SK-N-SH (cell line): ENCODE measurements at regions not wholly inside any gene's neighbourhood (a gene's known extent, or its start where the extent isn't known, plus 50 kb on each side); places are given as distances from the start of the nearest gene placed in this dataset.

Experiments used
- CTCF ChIA-PET: fragments of 300-600, 350-600 bp; formaldehyde crosslinking; extraction: SDS; loops from one replicate; lab custom pipeline; 2021; lab: Yijun Ruan, JAX
- POLR2A ChIA-PET: fragments of 350-600 bp; sonication (Branson Sonifier 250); formaldehyde crosslinking; extraction: SDS; loops from one replicate; lab custom pipeline; 2020; ENCODE audit warnings: antibody characterized with exemption, inconsistent platforms; lab: Yijun Ruan, JAX
- DNase-seq: peaks from one replicate; pipeline ENCODE4 v3.0.0; 2012
- H2AFZ ChIP-seq: fragments of 200-600 bp; sonication (generic); 2 replicates; pipeline ENCODE4 v1.8.1; 2016; ENCODE audit warnings: antibody characterized with exemption, mild to moderate bottlenecking, low read depth
- H3F3A ChIP-seq: fragments of 200-600 bp; sonication (generic); replicated peaks from 2 replicates; pipeline ENCODE3; 2016; ENCODE audit warnings: antibody characterized with exemption, mild to moderate bottlenecking; ENCODE audit not compliant: insufficient read depth
- H3K27ac ChIP-seq, 2 experiments: fragments of 200-500 bp in 1 of 2; fragments of 200-600 bp in 1 of 2; sonication (Bioruptor generic) in 1 of 2; sonication (generic), shearing (Covaris generic) in 1 of 2; 2 replicates each; pipeline versions ENCODE4 v1.5.1 to v1.6.1; 2014 to 2016; ENCODE audit warnings: low read depth in 2 of 2, inconsistent platforms in 1 of 2, low read length in 1 of 2, mild to moderate bottlenecking in 1 of 2, mixed read lengths in 1 of 2
- H3K27me3 ChIP-seq: fragments of 200-600 bp; sonication (generic), shearing (Covaris generic); 2 replicates; pipeline ENCODE4 v1.6.1; 2016; ENCODE audit warnings: mixed run types; ENCODE audit not compliant: insufficient read depth
- H3K36me3 ChIP-seq, 2 experiments: fragments of 200-500 bp in 1 of 2; fragments of 200-600 bp in 1 of 2; sonication (Bioruptor generic) in 1 of 2; sonication (generic) in 1 of 2; replicated peaks in 1 of 2; 2 replicates each; pipeline versions ENCODE3 to v1.5.1; 2014 to 2016; ENCODE audit warnings: low read length in 1 of 2, mild to moderate bottlenecking in 1 of 2; ENCODE audit not compliant: insufficient read depth in 2 of 2, control insufficient read depth in 1 of 2
- H3K4me1 ChIP-seq, 2 experiments: fragments of 200-500 bp in 1 of 2; fragments of 200-600 bp in 1 of 2; sonication (Bioruptor generic) in 1 of 2; sonication (generic), shearing (Covaris generic) in 1 of 2; 2 replicates each; pipeline versions ENCODE4 v1.5.1 to v1.6.1; 2014 to 2016; ENCODE audit warnings: low read depth in 1 of 2, low read length in 1 of 2, mixed run types in 1 of 2; ENCODE audit not compliant: insufficient read depth in 2 of 2, control insufficient read depth in 1 of 2
- H3K4me2 ChIP-seq: fragments of 200-600 bp; sonication (generic), shearing (Covaris generic); 2 replicates; pipeline ENCODE4 v1.6.1; 2017; ENCODE audit warnings: mixed run types
- H3K4me3 ChIP-seq, 2 experiments: fragments of 200-500 bp in 1 of 2; fragments of 200-600 bp in 1 of 2; sonication (Bioruptor generic) in 1 of 2; sonication (generic), shearing (Covaris generic) in 1 of 2; 2 replicates each; pipeline versions ENCODE4 v1.5.1 to v1.8.1; 2014 to 2016; ENCODE audit warnings: low read depth in 2 of 2, inconsistent platforms in 1 of 2, low read length in 1 of 2, mild to moderate bottlenecking in 1 of 2, mixed read lengths in 1 of 2, moderate library complexity in 1 of 2
- H3K79me2 ChIP-seq: fragments of 200-600 bp; sonication (generic); 2 replicates; pipeline ENCODE4 v1.8.1; 2017; ENCODE audit warnings: mild to moderate bottlenecking; ENCODE audit not compliant: insufficient read depth
- H3K9ac ChIP-seq: fragments of 200-600 bp; sonication (generic); 2 replicates; pipeline ENCODE4 v1.6.1; 2017; ENCODE audit warnings: mixed run types
- H3K9me2 ChIP-seq: fragments of 200-600 bp; sonication (generic); 2 replicates; pipeline ENCODE4 v1.6.1; 2017; ENCODE audit warnings: mixed run types
- H3K9me3 ChIP-seq: fragments of 200-600 bp; sonication (generic); 2 replicates; pipeline ENCODE4 v1.6.1; 2017; ENCODE audit warnings: mixed run types, mild to moderate bottlenecking, moderate library complexity
- H4K20me1 ChIP-seq: fragments of 200-600 bp; sonication (generic); 2 replicates; pipeline ENCODE4 v1.6.1; 2017; ENCODE audit warnings: mild to moderate bottlenecking, mixed run types; ENCODE audit not compliant: insufficient read depth
- EP300 ChIP-seq, 2 experiments: IDR thresholded peaks; 2 replicates each; pipeline versions ENCODE4 v1.4.0 to v1.6.1; 2012; ENCODE audit warnings: borderline replicate concordance in 1 of 2, low read depth in 1 of 2, low read length in 1 of 2
- GABPA ChIP-seq: IDR thresholded peaks from 2 replicates; pipeline ENCODE4 v1.4.0; 2012; ENCODE audit warnings: low read depth, mild to moderate bottlenecking
- MEF2A ChIP-seq: IDR thresholded peaks from 2 replicates; pipeline ENCODE4 v1.4.0; 2012; ENCODE audit warnings: low read depth, borderline replicate concordance
- REST ChIP-seq: IDR thresholded peaks from 2 replicates; pipeline ENCODE4 v1.6.1; 2012; ENCODE audit warnings: mild to moderate bottlenecking, low read depth, low read length, moderate library complexity
- SIN3A ChIP-seq: IDR thresholded peaks from 2 replicates; pipeline ENCODE4 v1.6.1; 2012; ENCODE audit warnings: low read depth, mild to moderate bottlenecking, low read length, moderate library complexity, borderline replicate concordance
- YY1 ChIP-seq: IDR thresholded peaks from 2 replicates; pipeline ENCODE4 v1.4.0; 2012; ENCODE audit warnings: low read depth, mild to moderate bottlenecking
- ZBTB33 ChIP-seq: IDR thresholded peaks from 2 replicates; pipeline ENCODE4 v1.4.0; 2012; ENCODE audit warnings: low read depth, borderline replicate concordance
- WGBS: methylation state at CpG from one replicate; pipeline ENCODE4 v1.1.6; 2017; ENCODE audit warnings: low lambda C conversion rate; 5-methylcytosine and 5-hydroxymethylcytosine counted together

DNA sequence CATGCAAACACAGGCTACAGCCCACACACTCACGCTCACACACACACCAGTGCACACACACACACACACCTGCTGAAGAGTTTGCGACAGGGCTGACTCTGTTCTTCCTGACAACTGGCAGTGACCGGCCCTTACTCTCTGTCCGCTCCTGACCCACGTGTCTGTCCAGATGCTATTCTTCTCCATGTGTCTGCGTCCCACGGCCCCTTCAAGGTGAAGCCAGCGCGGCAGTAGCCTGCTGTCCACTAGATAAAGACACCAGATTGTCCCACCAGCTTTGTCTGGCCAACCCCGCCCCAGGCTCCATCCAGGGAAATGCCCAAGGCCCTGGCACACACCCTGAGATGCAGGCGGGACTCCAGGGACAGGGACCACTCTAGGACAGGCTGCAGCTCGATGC, 713.9 kb downstream of the BRD1 start (continued):
- TF ChIP-seq ZBTB33 (no peak), REST (no peak)
- TF ChIP-seq, all 33 proteins: peak for 0

GRCh38 chr22:49112661-49113626, 714.7 kb downstream of the BRD1 start:
- Histone ChIP-seq H4K20me1 (no peaks in the 10 kb centered on the region), H2AFZ (no peak overlapping the region), H3K9me3 (no peaks in the 10 kb centered on the region), H3K27ac (no peak overlapping the region), H3F3A (no peaks in the 10 kb centered on the region), H3K79me2 (no peaks in the 10 kb centered on the region), H3K9ac (no peak overlapping the region), H3K36me3 (no peaks in the 10 kb centered on the region), H3K27me3 (no peaks in the 10 kb centered on the region; the same call in 1 of the 2 replicates), H3K4me1 (peaks cover 0 to 11% of the 10 kb centered on the region in 2 experiments; a peak in 1 of 4 replicates), H3K4me2 (no peak overlapping the region), H3K9me2 (no peaks in the 10 kb centered on the region), H3K4me3 (no peak overlapping the region)
- 20% methylated on average over 6 of the region's 16 CpGs for WGBS
- ChIA-PET POLR2A (no interaction called here), CTCF (interaction anchor here (0.6 kb wide), 1 partner anchor 75 kb away, joined by 3 read pairs; no protein-coding TSS in a partner anchor)
- TF ChIP-seq MEF2A (no peak), ZBTB33 (no peak), YY1 (no peak), REST (no peak), SIN3A (no peak), GABPA (no peak), EP300 (IDR thresholded peaks at IDR 0.05; ENCODE audit: borderline replicate concordance in 1 of 2, low read depth in 1 of 2, low read length in 1 of 2) (no peak)
- DNase-seq, result no peak
